Ovary (tissue), 3 donors: ENCODE measurements at regions not wholly inside any gene's neighbourhood (a gene's known extent, or its start where the extent isn't known, plus 50 kb on each side); places are given as distances from the start of the nearest gene placed in this dataset.

Source experiments
- CTCF ChIP-seq, 3 donors: fragments of 450-650 bp in 2 of 3; fragments of 200-600 bp in 1 of 3; IDR thresholded peaks; one replicate each; pipeline versions ENCODE4 v1.5.1 to v1.8.0; 2016 to 2022; ENCODE audit warnings: antibody characterized with exemption in 3 of 3, mild to moderate bottlenecking in 1 of 3
- POLR2A ChIP-seq: fragments of 450-650 bp; IDR thresholded peaks from one replicate; pipeline ENCODE4 v1.6.1; 2017; ENCODE audit warnings: antibody characterized with exemption, mild to moderate bottlenecking, moderate library complexity
- donor health status: DM: no; HTN: no; CAD: no.

DNA sequence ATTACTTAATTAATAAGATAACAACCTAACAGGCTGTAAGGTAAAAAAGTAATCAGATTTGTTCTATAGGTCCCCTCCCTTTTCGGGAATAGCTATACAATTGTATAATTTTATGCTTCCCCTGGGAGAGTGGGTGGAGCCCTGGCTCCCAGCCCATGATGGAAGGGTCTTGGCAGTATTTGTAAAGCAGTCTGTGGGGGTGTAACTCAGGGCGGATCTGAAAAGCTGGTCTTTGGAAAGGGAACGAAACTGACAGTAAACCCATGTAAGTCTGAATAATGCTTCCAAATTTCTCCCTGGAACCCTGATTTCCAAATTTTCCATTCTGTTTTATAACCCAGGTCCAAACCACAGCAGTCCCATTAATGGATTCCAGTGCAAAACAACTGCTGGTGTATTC, 110.4 kb downstream of the DAD1 start:
- TF ChIP-seq POLR2A (no peak), CTCF (IDR thresholded peaks at IDR 0.05) (no peak)
